ENCODE measurements at regions not wholly inside any gene's neighbourhood (a gene's known extent, or its start where the extent isn't known, plus 50 kb on each side); places are given as distances from the start of the nearest gene placed in this dataset.

- TF ChIP-seq CTCF (IDR thresholded peaks at IDR 0.05) (no peak), POLR2A (IDR thresholded peaks at IDR 0.05) (no peak)
Observed at GRCh38 chr16:47995354-47995753, 160.4 kb downstream of the ABCC12 start.
